Lower leg skin (tissue), 4 donors: ENCODE measurements at regions not wholly inside any gene's neighbourhood (a gene's known extent, or its start where the extent isn't known, plus 50 kb on each side); places are given as distances from the start of the nearest gene placed in this dataset.
"Not testable (repeated sequence)": the region's sequence is repeated elsewhere in the genome, so short reads cannot be mapped to it uniquely, and the experiment has no call there.

Experiments
- DNase-seq, 2 donors: peaks; one replicate each; pipeline ENCODE4 v3.0.0-alpha.2; 2019; ENCODE audit warnings: low spot score in 2 of 2
- H3K4me3 ChIP-seq: fragments of 200-600 bp; sonication (generic); 2 replicates; pipeline ENCODE4 v1.5.1; 2017; ENCODE audit warnings: mild to moderate bottlenecking, low read depth; ENCODE audit not compliant: poor library complexity, severe bottlenecking
- CTCF ChIP-seq, 3 donors: fragments of 450-650 bp; IDR thresholded peaks; one replicate each; pipeline ENCODE4 v1.5.1; 2016; ENCODE audit warnings: antibody characterized with exemption in 3 of 3, mild to moderate bottlenecking in 3 of 3, moderate library complexity in 2 of 3
- POLR2A ChIP-seq, 2 donors: fragments of 450-650 bp; IDR thresholded peaks; one replicate each; pipeline ENCODE4 v1.6.1; 2016 to 2017; ENCODE audit warnings: antibody characterized with exemption in 2 of 2, mild to moderate bottlenecking in 1 of 2, moderate library complexity in 1 of 2
- WGBS, 2 donors: methylation state at CpG; one replicate each; pipeline ENCODE4 v1.1.5; 2018; 5-methylcytosine and 5-hydroxymethylcytosine counted together
- intact Hi-C: fragments of 100-400 bp; cut with DNase I; formaldehyde crosslinking; loops from one replicate; pipeline ENCODE4 v1.15.0; 2023; ENCODE audit warnings: low total_unique reads

- DNase-seq: no peak
- TF ChIP-seq POLR2A (IDR thresholded peaks at IDR 0.05) (no peak), CTCF (IDR thresholded peaks at IDR 0.05) (no peak)
- intact Hi-C loops: no loop called here
- 73 to 74% methylated on average over 6 of the region's 6 CpGs for WGBS, 2 donors
- H3K4me3 ChIP-seq: no peak overlapping the region
Observed at GRCh38 chr3:18712713-18713576, 287.8 kb upstream of the SATB1 start.

GRCh38 chr3:18704326-18704725, 279.2 kb upstream of the SATB1 start:
- H3K4me3 ChIP-seq: no peak overlapping the region
- intact Hi-C loops: no loop called here
- DNase-seq: no peak
- no peak for TF ChIP-seq CTCF (IDR thresholded peaks at IDR 0.05)
- no peak for TF ChIP-seq POLR2A (IDR thresholded peaks at IDR 0.05)

GRCh38 chr3:18703798-18704197, 278.7 kb upstream of the SATB1 start:
- no peak overlapping the region for H3K4me3 ChIP-seq
- intact Hi-C loops: no loop called here
- no peak for TF ChIP-seq POLR2A (IDR thresholded peaks at IDR 0.05)
- no peak for TF ChIP-seq CTCF (IDR thresholded peaks at IDR 0.05)
- no peak for DNase-seq

GRCh38 chr3:18693588-18694329, 268.6 kb upstream of the SATB1 start:
- DNase-seq, H3K4me3 ChIP-seq, intact Hi-C loops: not testable (repeated sequence)
- 91 to 94% methylated on average over 31 to 32 of the region's 33 CpGs for WGBS, 2 donors

GRCh38 chr3:18687286-18687685, 262.1 kb upstream of the SATB1 start:
- WGBS, 2 donors: 44 to 58% methylated on average over 4 of the region's 4 CpGs
- TF ChIP-seq CTCF (IDR thresholded peaks at IDR 0.05) (no peak), POLR2A (IDR thresholded peaks at IDR 0.05) (no peak)
- no peak overlapping the region for H3K4me3 ChIP-seq
- intact Hi-C loops: no loop called here
- no peak for DNase-seq

- H3K4me3 ChIP-seq: no peak overlapping the region
- intact Hi-C loops: no loop called here
- DNase-seq: no peak
- no peak for TF ChIP-seq CTCF (IDR thresholded peaks at IDR 0.05)
- no peak for TF ChIP-seq POLR2A (IDR thresholded peaks at IDR 0.05)
Observed at GRCh38 chr3:18683900-18684299, 258.8 kb upstream of the SATB1 start.
